SJCRH30 (cell line): ENCODE measurements at regions not wholly inside any gene's neighbourhood (a gene's known extent, or its start where the extent isn't known, plus 50 kb on each side); places are given as distances from the start of the nearest gene placed in this dataset.

ENCODE experiments used
- DNase-seq, 2 experiments: peaks; one replicate each; pipeline ENCODE4 v3.0.0-alpha.2; 2015 to 2020
- H3K27ac ChIP-seq: fragments of 250-450 bp; sonication (Bioruptor Pico); 2 replicates; pipeline ENCODE4 v1.5.1; 2020; ENCODE audit warnings: mild to moderate bottlenecking, moderate library complexity
- H3K27me3 ChIP-seq: fragments of 250-450 bp; sonication (Bioruptor Pico); 2 replicates; pipeline ENCODE4 v1.5.1; 2020; ENCODE audit warnings: mild to moderate bottlenecking, moderate library complexity
- H3K36me3 ChIP-seq: fragments of 250-450 bp; sonication (Bioruptor Pico); 2 replicates; pipeline ENCODE4 v1.5.1; 2020; ENCODE audit warnings: mild to moderate bottlenecking, moderate library complexity
- H3K4me1 ChIP-seq: fragments of 250-450 bp; sonication (Bioruptor Pico); 2 replicates; pipeline ENCODE4 v1.5.1; 2020; ENCODE audit warnings: mild to moderate bottlenecking, moderate library complexity
- H3K4me3 ChIP-seq: fragments of 250-450 bp; sonication (Bioruptor Pico); 2 replicates; pipeline ENCODE4 v1.5.1; 2020; ENCODE audit warnings: mild to moderate bottlenecking, moderate library complexity
- H3K9me3 ChIP-seq: fragments of 250-450 bp; sonication (Bioruptor Pico); replicated peaks from 2 replicates; pipeline ENCODE4 v1.5.1; 2020; ENCODE audit warnings: mild to moderate bottlenecking, moderate library complexity

DNA sequence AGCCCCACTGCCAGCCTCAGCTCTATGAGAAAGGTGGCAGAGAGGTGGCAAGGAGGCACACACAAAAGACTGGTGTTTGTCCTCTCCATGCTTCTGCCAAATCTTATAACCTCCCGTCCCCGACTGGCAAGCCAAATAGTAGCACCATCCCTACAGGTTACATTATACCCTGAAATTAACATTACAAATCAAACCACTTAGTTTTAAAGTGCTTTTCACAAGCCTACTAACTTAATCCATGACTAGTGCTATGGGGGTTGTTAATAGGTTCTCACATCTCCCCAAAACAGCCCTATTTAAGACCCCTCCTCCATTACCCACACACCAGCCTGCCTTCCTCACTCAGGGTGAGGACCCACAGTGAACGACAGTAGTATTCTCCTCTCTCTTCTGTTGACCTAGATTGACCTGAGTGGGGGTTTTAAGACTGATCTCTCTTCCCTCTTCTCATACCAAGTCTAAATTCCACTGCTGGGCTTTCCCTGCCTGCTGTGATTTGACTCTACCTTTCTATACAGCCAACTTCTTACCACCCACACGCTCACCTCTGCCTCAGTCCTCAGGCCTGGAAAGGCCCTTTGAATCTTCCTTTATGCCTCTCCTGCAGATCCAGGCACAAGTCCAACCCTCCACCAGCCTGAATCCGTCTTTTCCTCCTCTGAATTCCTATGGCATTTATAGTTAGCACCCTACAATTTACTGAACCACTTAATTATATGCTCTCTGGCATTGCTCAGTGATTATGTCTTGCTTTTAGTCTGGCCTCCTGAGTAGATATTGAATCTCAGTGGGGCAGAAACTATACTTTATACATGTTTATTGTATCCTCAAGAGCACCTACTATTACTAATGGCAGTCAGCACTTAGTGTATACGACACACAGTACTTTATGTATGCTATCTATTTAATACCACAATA, 116.1 kb downstream of the TMEM174 start:
- H3K27ac ChIP-seq = no peak overlapping the region
- H3K4me1 ChIP-seq = no peaks in the 10 kb centered on the region
- no peaks in the 10 kb centered on the region for H3K36me3 ChIP-seq
- H3K4me3 ChIP-seq = no peak overlapping the region
- no peaks in the 10 kb centered on the region for H3K9me3 ChIP-seq
- no peak for DNase-seq
- peaks cover 3% of the 10 kb centered on the region; the same call in 1 of the 2 replicates for H3K27me3 ChIP-seq

- H3K9me3 ChIP-seq = no peaks in the 10 kb centered on the region
Observed at GRCh38 chr5:73286896-73287295, 113.9 kb downstream of the TMEM174 start.

GRCh38 chr5:73284985-73285384, 112.0 kb downstream of the TMEM174 start:
- no peak overlapping the region for H3K27ac ChIP-seq
- H3K4me1 ChIP-seq = peaks cover 4% of the 10 kb centered on the region; the same call in 1 of the 2 replicates
- no peaks in the 10 kb centered on the region for H3K9me3 ChIP-seq
- H3K27me3 ChIP-seq = peaks cover 8% of the 10 kb centered on the region; the same call in 1 of the 2 replicates
- H3K36me3 ChIP-seq = no peaks in the 10 kb centered on the region
- H3K4me3 ChIP-seq = no peak overlapping the region
- no peak for DNase-seq

More at GRCh38 chr5:73286896-73287295, 113.9 kb downstream of the TMEM174 start:
- H3K4me3 ChIP-seq = no peak overlapping the region
- DNase-seq = no peak
- no peak overlapping the region for H3K27ac ChIP-seq
- no peaks in the 10 kb centered on the region for H3K4me1 ChIP-seq
- no peaks in the 10 kb centered on the region for H3K36me3 ChIP-seq
- H3K27me3 ChIP-seq = peaks cover 6% of the 10 kb centered on the region; the same call in 1 of the 2 replicates

GRCh38 chr5:73284220-73284795, 111.3 kb downstream of the TMEM174 start:
- DNase-seq = no peak
- no peaks in the 10 kb centered on the region for H3K36me3 ChIP-seq
- H3K4me3 ChIP-seq = no peak overlapping the region
- H3K9me3 ChIP-seq = no peaks in the 10 kb centered on the region
- H3K4me1 ChIP-seq = peaks cover 4% of the 10 kb centered on the region; the same call in 1 of the 2 replicates
- peaks cover 8% of the 10 kb centered on the region; the same call in 1 of the 2 replicates for H3K27me3 ChIP-seq
- H3K27ac ChIP-seq = no peak overlapping the region

- Histone ChIP-seq H3K4me3 (no peak overlapping the region), H3K9me3 (no peaks in the 10 kb centered on the region), H3K27me3 (peaks cover 8% of the 10 kb centered on the region; the same call in 1 of the 2 replicates), H3K4me1 (peaks cover 4% of the 10 kb centered on the region; the same call in 1 of the 2 replicates), H3K36me3 (no peaks in the 10 kb centered on the region), H3K27ac (no peak overlapping the region)
- DNase-seq = no peak
Observed at GRCh38 chr5:73282923-73283322, 109.9 kb downstream of the TMEM174 start.

DNA sequence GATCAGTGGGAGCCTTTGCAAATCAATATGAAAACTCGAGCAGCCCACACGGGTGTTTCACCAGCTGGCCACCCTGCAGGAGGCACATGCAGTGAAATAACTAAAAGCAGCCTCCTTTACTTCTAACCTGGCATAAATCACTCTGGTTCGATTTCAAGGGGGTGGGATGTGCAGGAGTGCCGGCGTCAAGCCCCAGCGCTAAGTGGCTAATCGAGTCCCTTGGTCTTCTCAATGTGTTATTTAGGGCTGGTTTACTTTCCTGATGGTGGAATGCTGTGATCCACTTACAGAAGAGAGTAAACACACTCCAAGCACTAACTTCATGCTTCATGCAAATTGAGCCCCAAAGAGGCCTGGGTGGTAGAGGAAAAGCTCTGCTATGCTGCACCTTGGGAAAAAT, 109.4 kb downstream of the TMEM174 start:
- no peak for DNase-seq
- peaks cover 8% of the 10 kb centered on the region; the same call in 1 of the 2 replicates for H3K27me3 ChIP-seq
- H3K9me3 ChIP-seq = no peaks in the 10 kb centered on the region
- H3K36me3 ChIP-seq = no peaks in the 10 kb centered on the region
- H3K27ac ChIP-seq = no peak overlapping the region
- H3K4me1 ChIP-seq = peaks cover 4% of the 10 kb centered on the region; the same call in 1 of the 2 replicates
- no peak overlapping the region for H3K4me3 ChIP-seq

GRCh38 chr5:73280821-73281746, 108.1 kb downstream of the TMEM174 start:
- Histone ChIP-seq H3K27me3 (peaks cover 8% of the 10 kb centered on the region; the same call in 1 of the 2 replicates), H3K27ac (no peak overlapping the region), H3K4me1 (peaks cover 4% of the 10 kb centered on the region; the same call in 1 of the 2 replicates), H3K4me3 (no peak overlapping the region), H3K9me3 (no peaks in the 10 kb centered on the region), H3K36me3 (no peaks in the 10 kb centered on the region)
- DNase-seq = peak; percentile 58 to 64

DNA sequence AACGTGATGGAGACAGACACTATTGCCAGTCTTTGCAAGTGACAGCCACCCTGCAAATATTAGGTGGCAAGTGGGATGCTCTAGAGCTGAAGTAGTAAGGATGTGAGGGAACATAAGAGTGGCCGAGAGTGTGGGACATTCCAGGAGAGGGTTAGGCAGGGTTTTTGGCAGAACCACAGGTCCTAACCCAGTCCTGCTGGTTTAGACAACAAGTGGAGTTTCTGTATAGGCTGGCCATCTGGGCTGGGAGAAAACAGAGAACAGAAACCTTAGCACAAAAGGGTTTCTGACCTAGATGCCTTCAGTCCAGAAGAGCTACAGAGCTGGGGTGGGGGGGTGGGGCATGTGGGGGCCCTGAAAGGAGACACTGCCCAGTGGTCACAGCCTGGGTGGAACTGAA, 107.4 kb downstream of the TMEM174 start:
- no peak for DNase-seq
- H3K9me3 ChIP-seq = no peaks in the 10 kb centered on the region
- H3K4me3 ChIP-seq = no peak overlapping the region
- H3K36me3 ChIP-seq = no peaks in the 10 kb centered on the region
- peaks cover 8% of the 10 kb centered on the region; the same call in 1 of the 2 replicates for H3K27me3 ChIP-seq
- peaks cover 4% of the 10 kb centered on the region; the same call in 1 of the 2 replicates for H3K4me1 ChIP-seq
- H3K27ac ChIP-seq = no peak overlapping the region

- H3K4me1 ChIP-seq = peaks cover 4% of the 10 kb centered on the region; the same call in 1 of the 2 replicates
- H3K27ac ChIP-seq = no peak overlapping the region
- no peaks in the 10 kb centered on the region for H3K36me3 ChIP-seq
- no peak overlapping the region for H3K4me3 ChIP-seq
- DNase-seq = no peak
- H3K9me3 ChIP-seq = no peaks in the 10 kb centered on the region
- peaks cover 8% of the 10 kb centered on the region; the same call in 1 of the 2 replicates for H3K27me3 ChIP-seq
Observed at GRCh38 chr5:73279805-73280204, 106.8 kb downstream of the TMEM174 start.

DNA sequence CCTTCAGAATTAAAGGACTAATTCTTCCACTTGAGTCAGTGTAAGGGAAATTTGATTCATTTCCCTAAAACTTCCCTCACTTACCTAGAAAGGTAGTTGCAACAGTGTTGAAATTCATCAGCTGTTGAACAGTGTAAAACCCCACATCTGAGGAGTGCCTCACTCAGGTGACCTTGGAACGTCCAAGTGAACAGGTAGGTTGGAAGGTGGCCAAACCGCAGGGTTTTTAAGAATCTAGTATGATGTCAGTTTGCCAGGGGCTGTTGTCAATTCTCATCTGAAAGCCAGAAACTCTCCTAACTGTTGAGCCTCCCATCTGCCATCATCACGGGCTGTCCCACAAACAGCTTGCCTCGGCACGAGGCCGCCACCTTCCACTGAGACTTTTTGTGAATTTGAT, 105.7 kb downstream of the TMEM174 start:
- Histone ChIP-seq H3K27me3 (peaks cover 14% of the 10 kb centered on the region), H3K27ac (no peak overlapping the region), H3K36me3 (no peaks in the 10 kb centered on the region), H3K9me3 (no peaks in the 10 kb centered on the region), H3K4me1 (peaks cover 4% of the 10 kb centered on the region; the same call in 1 of the 2 replicates), H3K4me3 (no peak overlapping the region)
- no peak for DNase-seq

DNA sequence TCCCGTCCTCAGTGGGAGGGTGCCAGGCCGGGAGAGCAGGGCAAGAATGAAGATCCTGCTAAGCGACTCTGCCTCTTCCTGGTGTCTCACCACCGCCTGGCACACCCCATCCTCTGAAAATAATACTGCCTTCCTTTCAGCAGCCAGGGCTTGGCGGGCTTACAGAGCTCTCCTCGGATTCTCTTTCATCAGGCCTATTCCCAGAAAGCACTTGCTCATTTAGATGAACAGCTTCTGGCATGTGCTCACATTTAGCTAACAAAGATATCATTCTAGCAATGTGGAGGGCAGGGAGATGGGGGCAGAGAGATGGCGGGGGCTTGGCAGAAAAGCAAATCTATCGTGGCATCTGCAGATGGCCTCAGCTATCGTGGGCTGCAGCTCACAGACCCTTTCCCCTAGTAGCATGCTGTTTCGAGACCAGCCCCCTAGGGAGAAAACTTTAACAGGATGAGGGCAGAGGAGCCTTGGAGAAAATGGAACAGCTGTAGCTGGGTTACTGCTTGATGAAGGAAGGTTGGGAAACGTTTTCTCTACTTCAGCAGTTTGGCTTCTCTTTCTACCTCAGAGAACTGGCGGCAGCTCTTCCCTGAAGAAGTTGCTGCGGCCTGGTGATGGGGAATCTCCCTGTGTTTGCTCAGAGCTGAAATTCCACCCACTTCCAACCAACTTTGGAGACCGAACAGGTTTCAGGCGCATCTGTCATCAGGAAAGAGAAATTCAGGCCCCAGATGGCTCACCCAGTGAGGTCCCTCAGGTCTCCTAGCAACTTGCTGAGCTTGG, 102.1 kb downstream of the TMEM174 start:
- peak in 1 of 2 experiments; percentile 22 for DNase-seq
- H3K4me3 ChIP-seq = no peak overlapping the region
- H3K9me3 ChIP-seq = no peaks in the 10 kb centered on the region
- H3K27ac ChIP-seq = no peak overlapping the region
- H3K4me1 ChIP-seq = no peaks in the 10 kb centered on the region
- H3K36me3 ChIP-seq = no peaks in the 10 kb centered on the region
- H3K27me3 ChIP-seq = peaks cover 6% of the 10 kb centered on the region; the same call in 1 of the 2 replicates

GRCh38 chr5:73274121-73274520, 101.1 kb downstream of the TMEM174 start:
- Histone ChIP-seq H3K36me3 (no peaks in the 10 kb centered on the region), H3K4me3 (no peak overlapping the region), H3K4me1 (no peaks in the 10 kb centered on the region), H3K27me3 (peaks cover 6% of the 10 kb centered on the region; the same call in 1 of the 2 replicates), H3K27ac (no peak overlapping the region), H3K9me3 (no peaks in the 10 kb centered on the region)
- DNase-seq = no peak

- Histone ChIP-seq H3K27ac (no peak overlapping the region), H3K9me3 (no peaks in the 10 kb centered on the region), H3K4me3 (no peak overlapping the region), H3K4me1 (no peaks in the 10 kb centered on the region), H3K36me3 (no peaks in the 10 kb centered on the region), H3K27me3 (peaks cover 6% of the 10 kb centered on the region; the same call in 1 of the 2 replicates)
- no peak for DNase-seq
Observed at GRCh38 chr5:73273379-73274050, 100.5 kb downstream of the TMEM174 start.
